GM12874 (cell line): ENCODE measurements at regions not wholly inside any gene's neighbourhood (a gene's known extent, or its start where the extent isn't known, plus 50 kb on each side); places are given as distances from the start of the nearest gene placed in this dataset.

Source experiments
- CTCF ChIP-seq: IDR thresholded peaks from 2 replicates; pipeline ENCODE4 v1.5.1; 2011; ENCODE audit warnings: low read depth, mild to moderate bottlenecking, control low read depth, low read length, moderate library complexity; ENCODE audit not compliant: insufficient read depth

DNA sequence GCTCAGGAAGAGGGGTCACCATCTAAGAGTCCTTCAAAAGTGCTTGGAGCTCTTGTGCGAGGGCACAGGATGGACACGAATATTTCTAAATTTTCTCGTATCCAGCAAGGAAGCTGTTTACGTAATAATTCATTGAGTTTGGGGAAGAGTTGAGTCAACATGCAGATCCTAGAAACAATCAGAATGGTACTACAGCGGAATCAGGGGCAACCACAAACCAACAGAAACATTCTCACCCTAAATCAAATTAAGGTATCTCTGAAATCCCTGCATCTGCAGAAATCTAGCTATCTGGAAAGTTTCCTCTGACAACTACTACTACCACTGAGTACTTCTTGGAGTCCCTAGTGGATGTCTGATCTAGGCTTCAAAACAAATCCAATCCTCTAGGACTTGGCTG, 352.4 kb downstream of the LTN1 start:
- TF ChIP-seq CTCF = no peak

GRCh38 chr21:28639737-28640136, 352.9 kb downstream of the LTN1 start:
- TF ChIP-seq CTCF = no peak

- TF ChIP-seq CTCF = no peak
Observed at GRCh38 chr21:28636752-28637691, 355.7 kb downstream of the LTN1 start.

DNA sequence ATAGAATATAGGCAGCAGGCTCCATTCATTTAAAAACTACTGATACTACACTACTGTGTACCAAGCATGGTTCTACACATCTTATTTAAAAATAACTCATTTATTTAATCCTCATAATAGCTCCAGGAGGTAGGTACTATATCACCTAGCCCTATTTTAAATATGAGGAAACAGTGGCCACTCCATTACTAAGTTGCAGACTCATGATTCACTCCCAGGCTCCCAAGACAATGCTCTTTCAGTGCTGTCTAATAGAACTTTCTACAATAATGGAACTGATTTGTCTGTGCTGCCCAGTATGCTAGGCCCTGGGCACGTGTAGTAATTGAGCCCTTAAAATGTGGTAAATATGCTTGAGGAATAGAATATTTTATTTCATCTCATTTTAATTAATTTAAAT, 357.1 kb downstream of the LTN1 start:
- TF ChIP-seq CTCF = no peak

GRCh38 chr21:28633839-28634555, 358.7 kb downstream of the LTN1 start:
- no peak for TF ChIP-seq CTCF

DNA sequence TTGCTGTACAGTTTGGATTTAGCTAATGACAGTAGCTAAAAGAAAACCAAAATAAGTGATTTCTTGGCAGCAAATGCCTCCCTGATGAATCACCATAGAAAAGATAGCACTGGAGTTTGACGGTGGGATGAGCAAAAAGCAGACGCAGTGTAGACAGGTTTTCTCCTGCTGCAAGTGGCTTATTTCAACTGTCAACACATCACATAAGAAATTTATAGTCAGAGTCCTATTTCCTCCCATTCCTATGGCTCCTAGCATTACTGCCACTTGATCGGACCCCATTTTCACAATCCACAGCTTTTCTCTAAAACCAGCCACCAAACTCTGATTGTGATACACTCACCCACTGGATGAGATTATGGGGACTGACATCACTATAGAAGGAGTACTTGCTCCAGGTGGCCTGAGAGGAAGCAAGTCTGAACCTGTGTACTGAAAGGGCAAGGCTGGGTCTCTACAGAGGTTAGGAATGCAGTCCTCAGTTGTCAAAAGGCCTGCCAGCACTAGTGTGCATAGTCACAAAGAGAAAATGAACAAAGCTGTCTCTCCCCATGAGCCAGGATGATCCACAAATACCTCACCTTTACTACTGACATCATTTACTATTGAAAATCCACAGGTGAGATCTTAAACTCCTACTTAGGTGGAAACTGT, 359.8 kb downstream of the LTN1 start:
- TF ChIP-seq CTCF = no peak

DNA sequence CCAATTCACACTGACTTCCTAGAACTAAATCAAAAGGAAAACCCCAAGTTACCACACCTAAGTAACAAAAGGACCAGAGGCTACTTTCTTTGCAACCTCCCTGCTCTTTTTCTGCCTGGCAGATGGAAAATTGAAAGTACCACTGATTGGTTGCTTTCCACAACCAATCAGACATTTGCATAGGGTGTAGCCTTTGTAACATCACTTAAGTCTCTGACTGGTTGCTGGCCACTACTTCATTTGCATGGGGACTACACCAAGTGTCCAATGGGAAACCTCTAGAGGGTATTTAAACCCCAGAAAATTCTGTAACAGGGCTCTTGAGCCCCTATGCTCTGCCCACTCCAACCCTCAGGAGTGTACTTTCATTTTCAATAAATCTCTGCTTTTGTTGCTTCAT, 365.0 kb downstream of the LTN1 start:
- TF ChIP-seq CTCF = no peak
